Skeletal muscle satellite cell (primary cell): ENCODE measurements at regions not wholly inside any gene's neighbourhood (a gene's known extent, or its start where the extent isn't known, plus 50 kb on each side); places are given as distances from the start of the nearest gene placed in this dataset.

Experiments
- H3K27me3 ChIP-seq: 2 replicates; pipeline ENCODE4 v1.7.0; 2013; ENCODE audit warnings: low read length; ENCODE audit not compliant: control insufficient read depth, insufficient read depth
- H3K36me3 ChIP-seq: 2 replicates; pipeline ENCODE4 v1.7.0; 2013; ENCODE audit warnings: mild to moderate bottlenecking, control low read depth, low read length; ENCODE audit not compliant: insufficient read depth
- H3K4me1 ChIP-seq: 2 replicates; pipeline ENCODE4 v1.7.0; 2013; ENCODE audit warnings: low read length; ENCODE audit not compliant: control insufficient read depth, insufficient read depth
- H3K4me2 ChIP-seq: 2 replicates; pipeline ENCODE4 v1.7.0; 2013; ENCODE audit warnings: mild to moderate bottlenecking, low read length
- H3K4me3 ChIP-seq: 2 replicates; pipeline ENCODE4 v1.7.0; 2013; ENCODE audit warnings: low read length
- H3K9ac ChIP-seq: 2 replicates; pipeline ENCODE4 v1.7.0; 2013; ENCODE audit warnings: mild to moderate bottlenecking, low read depth, low read length, moderate library complexity
- H3K9me3 ChIP-seq: replicated peaks from 2 replicates; pipeline ENCODE4 v1.7.0; 2013; ENCODE audit warnings: mild to moderate bottlenecking, control low read depth, low read length

DNA sequence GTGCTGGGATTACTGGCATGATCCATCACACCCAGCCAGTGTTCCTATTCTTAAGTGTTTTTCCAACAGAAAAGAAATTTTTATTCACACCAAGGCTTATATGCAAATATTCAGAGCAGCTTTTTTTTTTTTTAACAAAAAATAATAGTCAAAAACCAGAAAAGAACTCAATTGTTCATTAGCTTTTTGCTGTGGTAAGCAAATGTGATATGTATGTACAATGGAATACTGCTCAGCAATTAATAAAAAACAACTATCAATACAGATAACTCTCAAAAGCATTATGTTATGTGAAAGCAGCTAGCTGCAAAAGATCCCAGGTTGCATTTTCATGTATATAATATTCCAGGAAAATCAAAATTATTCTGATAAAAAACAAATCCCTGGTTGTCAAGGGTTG, 132.3 kb downstream of the SLIT2 start:
- no peaks in the 10 kb centered on the region for H3K27me3 ChIP-seq
- H3K4me3 ChIP-seq = no peak overlapping the region
- H3K9me3 ChIP-seq = no peaks in the 10 kb centered on the region
- H3K4me2 ChIP-seq = no peak overlapping the region
- no peak overlapping the region for H3K9ac ChIP-seq
- H3K36me3 ChIP-seq = no peaks in the 10 kb centered on the region
- no peaks in the 10 kb centered on the region for H3K4me1 ChIP-seq

DNA sequence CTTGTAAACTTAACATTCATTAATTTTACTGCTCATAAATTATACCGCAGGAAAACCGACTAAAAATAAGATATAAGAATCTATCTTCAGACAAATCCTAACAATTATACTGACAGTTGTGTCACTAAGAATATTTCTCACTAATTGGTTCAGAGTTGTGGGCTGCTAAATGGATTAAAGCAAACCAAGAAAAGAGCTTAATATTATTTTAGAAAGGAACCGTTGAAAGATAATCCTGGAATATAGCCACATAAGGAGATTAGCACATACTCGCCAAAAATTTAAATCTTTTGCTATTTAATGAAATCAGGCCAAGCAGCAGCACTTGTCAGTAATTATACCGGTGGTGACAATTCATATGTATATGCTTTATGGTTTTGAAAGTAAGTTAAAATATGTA, 132.8 kb downstream of the SLIT2 start:
- H3K9me3 ChIP-seq = no peaks in the 10 kb centered on the region
- H3K36me3 ChIP-seq = no peaks in the 10 kb centered on the region
- H3K27me3 ChIP-seq = no peaks in the 10 kb centered on the region
- no peak overlapping the region for H3K4me2 ChIP-seq
- H3K4me1 ChIP-seq = no peaks in the 10 kb centered on the region
- H3K9ac ChIP-seq = no peak overlapping the region
- H3K4me3 ChIP-seq = no peak overlapping the region

DNA sequence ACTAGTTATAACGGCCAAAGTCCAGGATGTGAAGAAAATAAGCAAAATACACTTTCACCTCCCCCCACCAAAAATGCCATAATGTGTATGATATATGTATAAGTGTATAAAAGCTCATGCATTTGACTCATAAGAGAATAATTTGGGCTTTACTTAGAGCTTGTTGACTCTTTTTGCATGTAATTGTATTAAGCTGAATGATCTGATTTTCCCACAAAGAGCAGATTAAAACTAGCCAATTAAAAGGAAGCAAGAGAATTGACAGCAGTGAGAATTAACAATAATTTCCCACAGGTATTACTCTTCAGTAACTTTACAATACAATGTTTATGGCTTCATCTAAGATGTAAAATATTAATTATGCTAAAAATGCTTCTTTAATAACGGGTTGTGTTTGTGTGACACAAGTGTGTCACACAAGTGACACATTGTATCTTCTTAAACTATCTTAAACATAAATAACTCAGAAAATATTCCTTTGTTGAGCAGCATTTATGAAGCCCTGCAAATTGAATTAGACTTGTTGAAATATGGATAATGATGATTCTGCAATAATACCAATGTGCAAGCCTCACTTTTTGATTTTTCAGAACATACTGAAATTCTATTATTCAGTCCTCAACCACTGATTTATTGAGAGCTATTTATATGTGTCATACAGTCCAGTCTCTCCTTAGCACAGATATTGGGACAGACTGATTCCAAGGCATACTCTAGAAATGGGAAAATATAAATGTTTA, 134.5 kb downstream of the SLIT2 start:
- H3K9ac ChIP-seq = no peak overlapping the region
- no peaks in the 10 kb centered on the region for H3K36me3 ChIP-seq
- peaks cover 4% of the 10 kb centered on the region for H3K4me1 ChIP-seq
- H3K4me3 ChIP-seq = no peak overlapping the region
- H3K9me3 ChIP-seq = no peaks in the 10 kb centered on the region
- H3K4me2 ChIP-seq = no peak overlapping the region
- no peaks in the 10 kb centered on the region for H3K27me3 ChIP-seq

DNA sequence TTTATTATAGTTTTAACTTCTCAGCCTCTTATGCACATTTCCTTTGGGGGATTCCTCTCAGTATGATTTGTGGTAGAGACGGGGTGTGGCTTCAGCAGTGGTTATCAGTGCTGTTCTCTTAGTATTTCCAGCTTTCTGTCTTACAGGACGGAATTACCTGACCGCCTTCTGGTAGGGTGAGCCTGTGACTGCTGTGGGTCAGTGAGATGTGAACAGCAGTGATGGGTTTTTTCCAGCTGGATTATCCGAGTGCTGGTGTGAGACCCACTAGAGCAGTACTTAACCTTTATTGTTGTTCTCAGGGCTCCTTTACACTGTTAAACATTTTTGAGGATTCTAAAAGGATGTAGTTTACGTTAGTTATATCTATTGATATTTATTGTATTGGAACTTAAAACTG, 135.2 kb downstream of the SLIT2 start:
- H3K4me3 ChIP-seq = no peak overlapping the region
- H3K27me3 ChIP-seq = no peaks in the 10 kb centered on the region
- no peaks in the 10 kb centered on the region for H3K36me3 ChIP-seq
- no peaks in the 10 kb centered on the region for H3K9me3 ChIP-seq
- peaks cover 8% of the 10 kb centered on the region for H3K4me1 ChIP-seq
- H3K4me2 ChIP-seq = no peak overlapping the region
- H3K9ac ChIP-seq = no peak overlapping the region

DNA sequence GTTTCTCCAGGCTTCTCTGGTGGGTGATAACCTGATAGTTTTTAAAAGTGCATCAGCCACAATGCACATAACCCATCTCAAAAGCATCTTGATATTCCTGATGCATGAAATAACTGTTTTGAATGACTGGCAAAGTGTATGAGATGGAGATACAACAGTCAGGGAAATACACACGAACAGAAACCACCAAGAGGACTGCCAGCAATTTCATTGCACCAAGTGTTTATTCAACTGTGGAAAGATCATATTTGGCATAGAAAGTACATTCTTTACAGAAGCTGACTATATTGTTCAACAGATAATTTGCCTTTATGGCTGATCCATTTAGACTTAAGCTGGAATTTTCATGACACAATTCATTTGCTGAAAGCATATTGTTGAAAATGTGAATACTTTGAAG, 139.5 kb downstream of the SLIT2 start:
- H3K9ac ChIP-seq = no peak overlapping the region
- H3K4me1 ChIP-seq = peaks cover 26% of the 10 kb centered on the region
- H3K4me2 ChIP-seq = peak overlapping the region; percentile 11
- H3K4me3 ChIP-seq = no peak overlapping the region
- H3K36me3 ChIP-seq = no peaks in the 10 kb centered on the region
- no peaks in the 10 kb centered on the region for H3K9me3 ChIP-seq
- no peaks in the 10 kb centered on the region for H3K27me3 ChIP-seq

DNA sequence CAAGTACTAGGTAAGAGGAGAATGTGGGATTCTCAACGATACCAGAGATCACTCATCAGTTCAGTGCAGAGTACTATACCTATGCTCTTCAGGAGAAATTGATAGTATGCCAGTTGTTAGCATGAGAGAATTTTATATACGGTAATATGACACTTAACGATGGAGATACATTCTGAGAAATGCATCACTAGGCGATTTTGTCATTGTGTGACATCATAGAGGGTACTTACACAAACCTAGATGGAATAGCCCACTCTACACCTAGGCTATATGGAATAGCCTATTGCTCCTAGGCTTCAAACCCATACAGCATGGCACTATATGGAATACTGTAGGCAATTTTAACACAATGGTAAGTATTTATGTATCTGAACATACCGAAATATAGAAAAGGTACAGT, 140.2 kb downstream of the SLIT2 start:
- no peak overlapping the region for H3K4me2 ChIP-seq
- H3K9me3 ChIP-seq = no peaks in the 10 kb centered on the region
- peaks cover 26% of the 10 kb centered on the region for H3K4me1 ChIP-seq
- no peaks in the 10 kb centered on the region for H3K27me3 ChIP-seq
- H3K4me3 ChIP-seq = no peak overlapping the region
- H3K36me3 ChIP-seq = no peaks in the 10 kb centered on the region
- H3K9ac ChIP-seq = no peak overlapping the region

DNA sequence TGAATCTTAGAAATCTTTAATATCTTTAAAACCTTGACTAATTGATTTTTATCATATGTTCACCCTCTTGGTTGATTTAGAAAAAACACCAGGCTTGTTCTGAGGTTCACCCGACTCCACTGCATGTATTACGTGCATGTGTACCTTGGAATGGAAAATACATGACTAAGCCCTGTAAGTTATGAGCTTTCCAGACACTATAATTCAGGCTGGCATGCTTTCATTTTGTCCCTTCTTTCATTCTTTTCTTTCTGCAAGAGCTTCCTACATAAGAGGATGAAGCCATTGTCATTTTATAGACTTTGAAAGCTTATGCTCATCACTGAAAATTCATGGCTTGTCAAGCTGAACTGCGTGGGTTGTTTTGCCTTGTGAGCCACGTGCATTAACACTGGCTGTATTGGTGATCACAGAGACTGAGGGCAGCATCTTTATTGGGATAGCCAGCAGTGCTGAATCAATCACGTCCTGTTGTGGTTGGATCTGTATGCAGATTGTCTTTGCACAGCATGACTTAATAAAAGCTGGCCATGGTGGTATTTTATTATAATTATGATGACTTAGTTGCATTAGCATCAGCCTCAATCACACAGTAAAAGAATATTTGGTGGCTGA, 141.9 kb downstream of the SLIT2 start:
- no peaks in the 10 kb centered on the region for H3K27me3 ChIP-seq
- H3K4me1 ChIP-seq = peaks cover 26% of the 10 kb centered on the region
- no peaks in the 10 kb centered on the region for H3K36me3 ChIP-seq
- no peaks in the 10 kb centered on the region for H3K9me3 ChIP-seq
- no peak overlapping the region for H3K9ac ChIP-seq
- H3K4me3 ChIP-seq = peak overlapping the region; percentile 53
- peak overlapping the region; percentile 71 for H3K4me2 ChIP-seq

DNA sequence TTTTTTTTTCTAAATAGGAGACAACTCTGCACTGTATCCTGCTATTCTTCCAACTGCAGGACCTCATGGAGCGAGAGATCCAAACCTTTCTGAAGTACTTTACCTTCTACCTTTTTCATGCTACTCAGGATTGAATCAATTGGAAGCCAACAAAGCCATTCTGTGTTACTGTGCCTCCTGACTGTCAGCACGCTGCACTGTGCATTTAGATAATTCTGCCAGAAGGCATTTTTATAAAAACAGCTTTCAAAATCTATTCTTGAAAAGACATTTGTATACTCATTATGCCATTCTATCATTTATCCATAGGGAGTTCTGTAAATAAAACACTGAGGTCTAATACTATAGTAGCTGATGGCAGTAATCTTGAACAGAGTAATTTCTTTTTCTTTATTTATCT, 142.8 kb downstream of the SLIT2 start:
- Histone ChIP-seq H3K4me1 (peaks cover 26% of the 10 kb centered on the region), H3K9me3 (no peaks in the 10 kb centered on the region), H3K27me3 (no peaks in the 10 kb centered on the region), H3K36me3 (no peaks in the 10 kb centered on the region), H3K9ac (no peak overlapping the region), H3K4me3 (no peak overlapping the region), H3K4me2 (no peak overlapping the region)

DNA sequence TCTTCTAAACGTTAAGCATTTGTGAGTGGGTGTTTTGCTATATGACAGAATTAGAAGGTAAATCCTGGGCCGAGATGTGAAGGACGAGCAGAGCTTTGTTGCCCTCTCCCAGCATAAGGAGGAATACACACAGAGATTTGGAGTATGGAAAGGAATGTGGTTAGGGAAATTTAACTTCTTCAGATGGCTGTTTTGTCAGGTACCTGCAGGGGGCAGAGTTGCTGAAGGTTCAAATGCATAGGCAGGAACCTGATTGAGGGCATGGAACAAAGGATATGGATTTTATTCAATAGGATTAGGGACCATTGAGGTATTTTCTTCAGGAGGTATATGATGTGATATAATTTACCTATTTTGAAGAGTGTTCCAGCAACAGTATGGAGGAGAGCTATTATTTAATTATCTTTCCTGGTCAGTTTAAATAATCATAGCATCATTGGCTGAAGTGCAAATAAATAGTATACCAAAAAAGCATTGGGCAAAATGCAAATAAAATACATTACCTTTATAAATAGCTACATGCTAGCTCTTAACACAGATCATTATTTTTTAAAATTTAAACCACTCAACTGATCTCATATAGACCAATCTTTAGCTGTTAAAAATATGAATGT, 143.6 kb downstream of the SLIT2 start:
- no peak overlapping the region for H3K4me3 ChIP-seq
- no peaks in the 10 kb centered on the region for H3K9me3 ChIP-seq
- H3K9ac ChIP-seq = no peak overlapping the region
- H3K27me3 ChIP-seq = no peaks in the 10 kb centered on the region
- H3K4me1 ChIP-seq = peaks cover 26% of the 10 kb centered on the region
- H3K36me3 ChIP-seq = no peaks in the 10 kb centered on the region
- no peak overlapping the region for H3K4me2 ChIP-seq

DNA sequence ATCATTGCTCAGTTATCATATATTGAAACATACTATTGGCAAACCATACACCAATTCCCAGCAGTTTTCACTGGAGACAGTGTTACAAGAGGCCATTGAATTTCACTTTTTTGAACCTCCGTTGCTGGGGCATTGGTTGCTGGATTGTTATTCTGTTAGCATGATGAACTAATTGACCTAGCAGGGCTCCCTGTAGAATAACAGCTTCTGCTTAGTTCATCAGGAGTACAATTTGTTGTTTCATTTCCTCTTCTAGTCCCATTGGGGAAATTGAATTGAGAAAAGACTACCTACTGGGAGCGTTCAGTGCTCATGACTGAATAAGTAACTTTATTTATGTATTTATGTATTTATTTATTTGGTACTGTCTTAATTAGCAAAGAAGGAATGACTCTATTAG, 151.6 kb downstream of the SLIT2 start:
- H3K36me3 ChIP-seq = no peaks in the 10 kb centered on the region
- no peak overlapping the region for H3K9ac ChIP-seq
- H3K4me2 ChIP-seq = no peak overlapping the region
- H3K4me1 ChIP-seq = no peaks in the 10 kb centered on the region
- no peak overlapping the region for H3K4me3 ChIP-seq
- no peaks in the 10 kb centered on the region for H3K27me3 ChIP-seq
- H3K9me3 ChIP-seq = no peaks in the 10 kb centered on the region

DNA sequence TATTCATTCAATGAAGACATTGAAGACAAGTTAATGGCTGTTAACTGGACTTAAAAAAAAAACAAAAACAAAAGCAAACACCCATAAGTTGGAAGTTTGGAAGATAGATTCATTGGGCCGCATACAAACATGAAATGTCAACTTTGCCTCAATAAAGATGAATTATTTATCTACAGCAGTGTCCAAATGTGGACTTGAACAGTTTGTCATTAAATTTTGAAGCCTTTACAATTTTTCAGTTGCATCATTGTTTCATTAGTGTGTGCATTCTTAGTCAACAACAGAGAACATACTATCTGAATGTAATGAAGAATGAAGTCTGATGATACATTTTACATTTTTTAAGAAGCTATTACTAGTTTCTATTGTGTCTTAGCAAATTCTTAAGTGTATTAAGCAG, 152.1 kb downstream of the SLIT2 start:
- no peaks in the 10 kb centered on the region for H3K9me3 ChIP-seq
- H3K27me3 ChIP-seq = no peaks in the 10 kb centered on the region
- H3K9ac ChIP-seq = no peak overlapping the region

DNA sequence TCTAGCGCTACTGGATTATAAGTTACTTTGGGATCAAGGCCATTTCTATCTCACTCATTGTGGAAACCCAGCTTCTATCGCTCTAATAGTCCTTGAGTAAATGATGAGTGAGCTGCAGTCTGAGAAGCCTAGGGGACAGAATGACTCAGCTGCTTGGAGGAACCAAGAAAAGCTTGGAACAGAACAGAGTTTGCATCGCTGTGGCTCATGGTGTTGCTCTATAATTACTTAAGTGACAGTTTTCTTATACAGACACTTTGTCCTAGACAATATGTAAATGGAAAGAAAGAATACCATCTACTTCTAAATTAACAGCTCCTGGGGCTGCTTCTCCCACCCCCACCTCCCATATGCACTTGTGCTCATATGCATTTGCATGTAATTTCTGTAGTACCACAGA, 156.9 kb downstream of the SLIT2 start:
- no peak overlapping the region for H3K4me2 ChIP-seq
- no peaks in the 10 kb centered on the region for H3K9me3 ChIP-seq
- no peaks in the 10 kb centered on the region for H3K36me3 ChIP-seq
- H3K9ac ChIP-seq = no peak overlapping the region
- no peak overlapping the region for H3K4me3 ChIP-seq
- no peaks in the 10 kb centered on the region for H3K27me3 ChIP-seq
- H3K4me1 ChIP-seq = no peaks in the 10 kb centered on the region

More for the DNA sequence above, 152.1 kb downstream of the SLIT2 start:
- no peaks in the 10 kb centered on the region for H3K4me1 ChIP-seq
- no peaks in the 10 kb centered on the region for H3K36me3 ChIP-seq
- no peak overlapping the region for H3K4me2 ChIP-seq
- H3K4me3 ChIP-seq = no peak overlapping the region
